GM12873 (cell line): ENCODE measurements at regions not wholly inside any gene's neighbourhood (a gene's known extent, or its start where the extent isn't known, plus 50 kb on each side); places are given as distances from the start of the nearest gene placed in this dataset.

Source experiments
- CTCF ChIP-seq: IDR thresholded peaks from 2 replicates; pipeline ENCODE4 v1.5.1; 2012; ENCODE audit warnings: low read depth, mild to moderate bottlenecking, moderate library complexity, low read length, control low read depth; ENCODE audit not compliant: insufficient read depth; ENCODE audit errors: missing control alignments

- no peak for TF ChIP-seq CTCF
Measured at GRCh38 chr2:207446653-207447052, 83.1 kb upstream of the CREB1 start.

GRCh38 chr2:207448006-207448405, 81.8 kb upstream of the CREB1 start:
- TF ChIP-seq CTCF, result no peak

- no peak for TF ChIP-seq CTCF
Measured at GRCh38 chr2:207449642-207450165, 80.1 kb upstream of the CREB1 start.

- TF ChIP-seq CTCF, result no peak
Measured at GRCh38 chr2:207450186-207450585, 79.6 kb upstream of the CREB1 start.

- no peak for TF ChIP-seq CTCF
Measured at GRCh38 chr2:207458582-207458981, 71.2 kb upstream of the CREB1 start.

- TF ChIP-seq CTCF, result no peak
Measured at GRCh38 chr2:207459990-207460757, 69.6 kb upstream of the CREB1 start.

GRCh38 chr2:207463433-207463832, 66.3 kb upstream of the CREB1 start:
- TF ChIP-seq CTCF, result no peak
